GM21367 (cell line): ENCODE measurements at regions not wholly inside any gene's neighbourhood (a gene's known extent, or its start where the extent isn't known, plus 50 kb on each side); places are given as distances from the start of the nearest gene placed in this dataset.
"Not testable (repeated sequence)": the region's sequence is repeated elsewhere in the genome, so short reads cannot be mapped to it uniquely, and the experiment has no call there.

Source experiments
- ATAC-seq: cut with Tn5 transposase; IDR thresholded peaks from one replicate; pipeline ENCODE4 v1.9.1; 2021; ENCODE audit not compliant: unreplicated experiment

GRCh38 chr7:155938129-155938528, 125.9 kb upstream of the SHH start:
- no peak for ATAC-seq

GRCh38 chr7:155935726-155936125, 123.5 kb upstream of the SHH start:
- no peak for ATAC-seq

GRCh38 chr7:155935005-155935557, 122.8 kb upstream of the SHH start:
- ATAC-seq = no peak

DNA sequence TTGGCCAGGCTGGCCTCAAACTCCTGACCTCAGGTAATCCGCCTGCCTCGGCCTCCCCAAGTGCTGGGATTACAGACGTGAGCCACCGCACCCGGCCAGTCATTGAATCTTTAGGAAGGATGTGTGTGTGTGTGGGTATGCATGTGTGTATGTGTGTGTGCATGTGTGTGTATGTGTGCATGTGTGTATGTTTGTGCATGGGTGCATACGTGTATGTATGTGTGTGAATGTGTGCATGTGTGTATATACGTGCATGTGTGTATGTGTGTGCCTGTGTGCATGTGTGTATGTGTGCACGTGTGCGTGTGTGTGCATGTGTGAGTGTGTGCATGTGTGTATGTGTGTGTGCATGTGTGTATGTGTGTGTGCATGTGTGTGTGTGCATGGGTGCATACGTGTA, 120.1 kb upstream of the SHH start:
- not testable (repeated sequence) for ATAC-seq

DNA sequence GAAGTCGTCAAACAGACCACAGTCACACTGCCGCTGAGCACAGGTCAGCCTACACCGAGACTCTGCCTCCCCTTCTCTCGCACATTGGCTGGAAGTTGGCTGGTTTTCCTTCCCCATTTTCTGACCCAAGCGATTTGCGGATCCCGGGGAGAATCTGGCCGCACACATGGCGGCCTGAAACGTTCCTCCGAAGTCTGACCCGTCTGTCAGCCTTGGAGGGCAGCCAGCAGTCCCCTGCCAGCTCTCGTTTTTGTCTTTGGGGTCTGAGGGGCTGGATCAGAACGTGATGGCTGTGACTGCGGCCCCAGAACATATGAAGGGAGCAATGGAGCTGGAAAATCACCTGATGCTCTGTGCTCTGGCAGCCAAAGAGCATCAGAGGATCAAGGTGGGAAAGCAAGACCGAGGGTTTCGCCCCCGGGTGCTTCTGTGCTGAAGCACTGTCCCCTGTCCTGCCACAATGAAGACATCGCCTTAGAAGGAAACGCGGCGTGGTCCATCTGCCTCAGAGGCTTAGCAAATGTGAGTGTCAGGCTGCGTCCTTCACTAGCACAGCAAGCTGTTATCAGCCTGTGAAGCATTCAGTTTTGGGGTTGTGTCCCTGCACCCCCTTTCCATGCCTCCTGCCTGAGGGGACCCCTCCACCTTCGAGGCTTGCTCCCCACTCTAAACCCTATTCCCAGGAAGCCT, 119.3 kb upstream of the SHH start:
- no peak for ATAC-seq

GRCh38 chr7:155930527-155930926, 118.3 kb upstream of the SHH start:
- no peak for ATAC-seq

GRCh38 chr7:155930061-155930460, 117.8 kb upstream of the SHH start:
- no peak for ATAC-seq

- ATAC-seq = no peak
Measured at GRCh38 chr7:155928583-155928982, 116.3 kb upstream of the SHH start.

DNA sequence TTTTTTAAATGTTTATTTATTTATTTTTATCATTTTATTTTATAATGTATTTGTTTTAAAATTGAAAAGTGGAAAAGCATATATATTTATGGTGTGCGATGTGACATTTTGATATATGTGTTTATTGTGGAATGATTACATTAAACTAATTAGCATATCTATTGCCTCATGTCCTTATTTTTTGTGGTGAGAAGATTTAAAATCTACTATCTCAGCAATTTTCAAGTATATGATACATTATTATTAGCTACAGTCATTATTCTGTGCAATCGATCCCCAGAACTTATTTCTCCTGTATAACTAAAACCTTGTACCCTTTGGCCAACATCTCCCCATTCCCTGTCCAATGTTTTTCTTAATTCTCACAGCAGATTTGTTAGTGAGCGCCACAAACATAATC, 115.6 kb upstream of the SHH start:
- ATAC-seq = no peak

- no peak for ATAC-seq
Measured at GRCh38 chr7:155925682-155926081, 113.4 kb upstream of the SHH start.

DNA sequence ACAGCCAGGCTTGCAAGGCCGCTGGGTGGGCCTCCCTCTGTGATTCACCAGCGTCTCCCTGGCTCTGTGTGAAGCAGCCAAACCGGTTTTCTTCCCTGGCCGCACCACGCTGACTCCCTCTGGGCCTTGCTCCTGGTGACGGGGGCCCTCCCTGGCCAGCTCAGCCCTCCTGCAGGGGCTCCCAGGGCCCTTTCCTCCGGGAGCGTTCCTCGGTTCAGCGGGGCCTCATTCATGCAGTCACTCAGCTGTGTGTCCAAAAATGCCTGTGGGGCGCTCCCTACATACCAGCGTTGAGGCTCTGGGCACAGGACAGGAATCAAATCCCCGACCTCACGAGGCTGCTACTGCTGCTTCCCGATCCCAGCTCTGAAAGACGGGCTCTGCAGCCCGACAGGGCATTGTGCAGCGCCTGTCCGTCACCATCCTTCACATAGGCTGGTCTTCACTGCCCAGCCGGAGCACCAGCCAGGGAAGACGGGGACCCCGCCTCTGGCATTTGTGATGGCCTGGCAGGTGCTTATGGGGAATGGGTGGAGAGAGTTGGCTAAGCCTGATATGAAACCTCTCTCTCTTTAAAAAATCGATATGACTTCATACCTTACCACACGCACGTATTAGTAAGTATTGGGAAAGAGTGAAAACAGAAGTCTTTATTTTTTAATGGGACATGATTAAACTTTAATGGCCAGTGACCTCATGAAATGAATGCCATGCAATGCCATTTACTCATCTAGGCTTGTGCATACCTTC, 110.0 kb upstream of the SHH start:
- no peak for ATAC-seq

DNA sequence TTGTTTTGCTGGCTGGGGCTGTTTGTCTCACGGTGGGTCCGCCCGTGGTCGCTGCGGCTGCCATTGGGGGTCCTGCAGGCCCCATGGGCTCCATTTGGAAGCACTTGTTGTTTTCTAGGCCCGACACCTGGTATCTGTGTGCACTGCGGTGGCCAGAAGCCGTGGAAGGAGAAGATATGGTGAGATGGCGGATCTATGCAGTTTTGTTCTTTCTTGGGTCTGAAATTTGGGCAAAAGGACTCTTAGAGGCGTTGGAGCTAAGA, 109.5 kb upstream of the SHH start:
- no peak for ATAC-seq

- ATAC-seq = no peak
Measured at GRCh38 chr7:155921086-155921803, 109.0 kb upstream of the SHH start.

DNA sequence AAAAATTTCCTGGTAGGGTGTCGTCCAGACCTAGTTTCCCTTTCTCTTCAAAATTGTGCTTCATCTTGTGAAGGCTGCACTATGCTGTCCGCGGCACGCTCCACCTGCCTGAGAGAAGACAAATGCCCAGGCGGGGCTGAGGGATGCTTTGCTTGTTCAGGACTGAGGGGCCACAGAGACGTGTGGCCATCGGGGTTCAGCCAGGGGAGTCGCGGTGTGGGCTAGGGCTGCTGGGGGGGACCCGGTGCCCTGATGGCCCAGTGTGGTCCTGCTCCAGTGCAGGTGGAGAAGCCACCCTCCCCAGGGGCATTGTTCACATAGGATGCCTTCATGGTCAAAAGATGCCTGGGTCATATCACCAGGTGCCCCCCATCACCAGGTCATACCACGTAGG, 107.8 kb upstream of the SHH start:
- ATAC-seq = no peak

GRCh38 chr7:155919391-155920067, 107.3 kb upstream of the SHH start:
- ATAC-seq = no peak

DNA sequence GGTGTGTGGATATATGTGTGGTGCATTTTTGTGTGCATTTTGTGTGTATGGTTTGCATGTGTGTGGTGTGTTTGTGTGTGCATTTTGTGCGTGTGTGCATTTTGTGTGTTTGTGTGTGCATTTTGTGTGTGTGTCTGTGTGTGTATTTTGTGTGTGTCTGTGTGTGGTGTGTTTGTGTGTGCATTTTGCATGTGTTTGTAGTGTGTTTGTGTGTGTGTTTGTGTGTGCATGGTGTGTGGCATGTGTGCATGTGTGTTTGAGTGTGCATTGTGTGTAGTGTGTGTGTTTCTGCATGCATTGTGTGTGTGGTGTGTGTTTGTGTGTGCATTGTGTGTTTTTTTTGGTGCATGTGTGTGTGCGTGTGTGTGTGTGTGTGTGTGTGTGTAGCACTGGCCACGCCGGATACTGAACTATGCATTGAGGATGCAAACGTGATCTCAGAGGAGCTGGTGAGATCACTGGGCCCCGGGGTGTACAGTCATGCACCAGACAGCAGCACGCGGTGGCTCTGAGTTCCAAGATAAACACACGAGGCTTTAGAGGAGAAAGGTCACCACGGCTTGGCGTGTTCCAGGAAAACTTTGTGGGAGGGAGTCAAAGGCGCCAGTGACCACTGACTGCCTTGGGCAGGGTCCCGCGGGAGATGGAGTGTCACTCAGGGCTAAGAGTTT, 106.6 kb upstream of the SHH start:
- ATAC-seq = no peak

DNA sequence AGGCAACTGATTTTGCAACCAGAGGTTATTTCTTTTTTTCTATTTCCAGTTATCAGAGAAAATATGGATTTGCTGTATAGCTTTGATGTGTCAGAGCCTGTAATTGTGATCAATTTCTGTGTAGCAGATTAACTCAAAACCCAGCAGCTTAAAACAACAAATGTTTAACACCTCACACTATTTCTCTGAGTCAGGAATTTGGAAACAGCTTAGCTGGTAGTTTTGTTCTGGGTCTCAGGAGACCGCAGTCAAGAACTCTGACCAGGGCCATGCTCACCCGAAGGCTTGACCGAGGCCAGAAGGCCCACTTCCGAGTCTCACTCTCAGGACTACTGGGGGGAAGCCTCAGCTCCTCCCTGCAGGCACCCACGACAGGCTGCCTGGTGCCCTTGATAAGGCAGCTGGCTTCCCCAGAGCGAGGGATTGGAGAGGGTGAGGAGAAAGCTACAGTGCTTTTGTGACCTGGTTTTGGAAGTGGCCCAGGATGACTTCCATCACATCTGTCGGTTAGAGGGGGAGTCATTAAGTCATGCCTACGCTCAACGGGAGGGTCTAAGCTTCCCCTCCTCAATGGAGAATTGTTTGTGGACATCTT, 105.7 kb upstream of the SHH start:
- ATAC-seq = no peak

DNA sequence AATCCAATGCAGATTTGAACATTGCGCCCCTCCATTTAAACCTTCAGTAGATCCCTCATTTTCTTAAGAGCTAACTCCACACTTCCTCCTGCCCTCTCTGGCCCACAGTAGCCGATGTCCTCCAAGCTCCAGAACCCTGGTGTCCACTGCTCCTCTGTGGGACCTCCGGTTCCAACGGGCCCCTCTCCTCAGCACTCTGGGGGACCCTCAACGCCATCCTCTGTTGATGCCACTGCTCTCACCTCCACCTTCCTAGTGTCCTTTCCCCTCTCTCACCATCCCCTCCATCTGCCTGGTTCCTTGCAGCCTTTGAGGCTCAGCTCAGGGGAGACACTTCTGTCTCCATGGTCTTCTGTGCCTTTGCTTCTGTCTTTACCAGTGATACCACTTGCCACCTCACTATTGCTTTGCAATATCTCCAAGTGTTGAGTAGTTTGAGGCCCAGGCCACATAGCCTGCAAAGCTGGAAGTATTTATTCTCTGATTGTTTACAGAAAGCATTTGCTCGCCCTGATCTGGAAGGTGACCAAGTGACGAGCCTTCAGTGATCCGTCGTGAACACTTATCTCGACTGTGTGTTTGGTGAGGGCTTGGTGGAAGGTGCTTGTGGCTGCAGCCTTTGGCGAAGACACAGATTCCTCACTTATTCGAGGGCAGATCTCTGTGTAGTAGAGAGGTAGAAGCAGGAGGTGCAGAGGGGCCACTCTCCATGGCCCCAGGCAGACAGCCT, 104.8 kb upstream of the SHH start:
- no peak for ATAC-seq

DNA sequence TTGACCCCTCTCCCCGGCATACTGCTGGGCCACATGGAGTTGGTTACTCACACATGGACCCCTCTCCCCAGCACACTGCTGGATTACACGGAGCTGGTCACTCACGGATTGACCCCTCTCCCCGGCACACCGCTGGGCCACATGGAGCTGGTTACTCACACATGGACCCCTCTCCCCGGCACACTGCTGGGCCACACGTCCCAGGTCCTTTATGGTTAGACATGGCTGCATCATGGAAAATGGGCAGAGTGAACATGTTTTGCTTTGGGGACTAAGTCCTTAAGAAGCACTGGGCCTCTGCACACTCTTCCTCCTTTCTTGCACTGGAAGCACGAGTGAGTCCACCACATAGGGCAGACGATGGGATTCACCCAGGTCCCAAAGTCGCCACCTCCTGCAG, 102.1 kb upstream of the SHH start:
- ATAC-seq = no peak

GRCh38 chr7:155913719-155914118, 101.5 kb upstream of the SHH start:
- ATAC-seq = no peak
